NCI-H2029 (cell line): ENCODE measurements at regions not wholly inside any gene's neighbourhood (a gene's known extent, or its start where the extent isn't known, plus 50 kb on each side); places are given as distances from the start of the nearest gene placed in this dataset.
A peak's percentile ranks its signal among the peaks of the same experiment; 100 is the strongest.
"Not testable (repeated sequence)": the region's sequence is repeated elsewhere in the genome, so short reads cannot be mapped to it uniquely, and the experiment has no call there.

Experiments used
- DNase-seq: peaks from one replicate; lab custom pipeline; 2025; lab: John Stamatoyannopoulos, UW

DNA sequence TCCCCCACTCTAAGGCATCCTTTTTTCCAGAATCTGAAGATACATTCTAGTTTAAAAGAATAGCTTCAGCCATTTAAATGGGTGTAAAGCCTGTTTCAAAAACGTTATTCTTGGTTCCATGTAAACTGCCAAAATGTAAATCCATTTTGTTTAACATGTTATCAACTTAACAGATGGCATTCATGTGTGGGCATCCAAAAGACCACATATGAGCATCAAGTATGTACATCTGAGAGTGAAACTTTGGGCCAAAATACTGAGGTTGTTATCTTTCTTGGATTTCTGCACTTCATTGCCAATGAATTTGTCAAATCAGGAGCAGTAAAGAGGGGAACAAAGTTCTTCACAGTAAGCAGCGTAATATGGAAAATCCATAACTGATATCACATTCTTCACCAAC, 395.4 kb downstream of the ZNF804A start:
- DNase-seq: no peak

DNA sequence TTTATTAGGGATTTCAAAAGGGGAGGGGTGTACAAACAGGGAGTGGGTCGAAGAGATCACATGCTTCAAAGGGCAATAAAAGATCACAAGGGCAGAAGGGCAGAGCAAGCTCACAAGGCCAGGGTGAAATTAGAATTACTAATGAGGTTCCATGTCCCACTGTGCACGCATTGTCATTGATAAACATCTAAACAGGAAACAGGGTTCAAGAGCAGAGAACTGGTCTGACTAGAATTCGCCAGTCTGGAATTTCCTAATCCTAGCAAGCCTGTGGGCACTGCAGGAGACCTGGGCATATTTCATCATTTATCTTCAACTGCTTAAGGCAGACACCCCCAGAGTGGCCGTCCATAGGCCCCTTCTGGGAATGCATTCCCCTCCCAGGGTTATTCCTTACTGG, 408.2 kb downstream of the ZNF804A start:
- DNase-seq: no peak

DNA sequence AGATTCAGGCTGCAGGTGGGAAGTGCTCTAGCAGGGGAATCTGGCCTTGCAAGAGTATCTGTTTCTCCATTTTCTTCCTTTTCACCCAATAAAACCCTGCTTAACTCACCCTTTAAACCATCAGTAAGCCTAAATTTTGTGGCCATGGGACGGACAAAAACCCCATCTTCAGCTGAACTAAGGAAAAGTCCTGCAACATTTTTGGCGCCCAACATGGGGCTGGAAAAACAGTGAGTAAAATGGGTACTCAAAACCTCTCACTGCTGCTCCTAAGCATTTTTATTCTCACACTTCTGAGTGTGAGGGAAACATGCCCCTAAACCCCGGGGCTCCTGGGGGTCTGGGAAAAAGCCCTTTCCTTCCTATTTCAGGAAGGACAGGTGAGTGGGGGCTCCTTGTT, 414.3 kb downstream of the ZNF804A start:
- DNase-seq: no peak

DNA sequence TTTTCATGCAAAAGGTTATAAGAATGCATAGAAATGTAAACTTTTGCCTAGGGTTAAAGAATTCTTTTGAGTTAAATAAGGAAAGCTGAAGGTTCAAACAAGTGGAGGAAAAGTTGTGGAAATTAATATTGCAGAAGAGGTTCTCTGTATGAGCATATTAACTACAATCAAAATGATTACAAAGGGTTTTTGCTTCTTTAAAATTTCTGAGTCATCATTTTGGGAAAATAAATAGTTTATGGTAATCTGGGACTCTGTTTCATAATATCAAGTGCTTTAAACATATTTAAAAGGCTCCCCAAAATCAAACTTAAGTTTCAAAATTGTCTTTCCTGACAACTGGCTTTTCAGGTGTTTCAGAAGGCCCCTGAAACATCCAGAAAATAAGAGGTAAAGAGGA, 415.7 kb downstream of the ZNF804A start:
- DNase-seq: no peak

DNA sequence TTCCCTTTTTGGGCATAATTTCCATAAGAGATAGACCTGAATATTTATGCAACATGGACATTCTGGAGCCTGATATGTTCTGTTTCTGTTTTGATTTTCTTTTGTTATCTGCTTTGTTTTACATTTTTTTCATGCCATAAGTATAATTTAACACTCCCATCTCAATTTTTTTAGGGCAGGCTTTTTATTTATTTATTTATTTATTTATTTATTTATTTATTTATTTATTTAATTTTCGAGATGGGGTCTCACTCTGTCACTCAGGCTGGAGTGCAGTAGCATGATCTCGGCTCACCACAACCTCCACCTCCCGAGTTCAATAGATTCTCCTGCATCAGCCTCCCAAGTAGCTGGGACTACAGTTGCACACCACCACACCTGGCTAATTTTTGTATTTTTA, 427.6 kb downstream of the ZNF804A start:
- DNase-seq: not testable (repeated sequence)

DNA sequence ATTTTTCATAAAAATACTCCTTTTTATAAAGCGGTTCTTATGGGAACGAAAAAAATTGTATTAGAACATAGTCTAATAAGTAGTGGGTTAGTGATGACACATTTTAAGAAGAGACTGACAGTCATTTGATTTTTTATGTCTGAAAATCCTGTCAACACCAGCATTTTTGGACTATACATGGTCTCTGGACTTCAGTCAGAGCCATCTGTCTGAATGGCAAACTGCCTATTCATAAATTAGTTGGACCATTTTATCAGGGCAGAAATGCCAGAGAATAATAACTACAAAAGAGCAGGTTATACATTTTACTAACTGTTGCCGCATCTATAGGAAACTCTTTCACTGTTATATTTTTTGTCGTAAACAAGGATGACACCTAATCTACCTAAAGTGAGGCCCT, 437.6 kb downstream of the ZNF804A start:
- no peak for DNase-seq

DNA sequence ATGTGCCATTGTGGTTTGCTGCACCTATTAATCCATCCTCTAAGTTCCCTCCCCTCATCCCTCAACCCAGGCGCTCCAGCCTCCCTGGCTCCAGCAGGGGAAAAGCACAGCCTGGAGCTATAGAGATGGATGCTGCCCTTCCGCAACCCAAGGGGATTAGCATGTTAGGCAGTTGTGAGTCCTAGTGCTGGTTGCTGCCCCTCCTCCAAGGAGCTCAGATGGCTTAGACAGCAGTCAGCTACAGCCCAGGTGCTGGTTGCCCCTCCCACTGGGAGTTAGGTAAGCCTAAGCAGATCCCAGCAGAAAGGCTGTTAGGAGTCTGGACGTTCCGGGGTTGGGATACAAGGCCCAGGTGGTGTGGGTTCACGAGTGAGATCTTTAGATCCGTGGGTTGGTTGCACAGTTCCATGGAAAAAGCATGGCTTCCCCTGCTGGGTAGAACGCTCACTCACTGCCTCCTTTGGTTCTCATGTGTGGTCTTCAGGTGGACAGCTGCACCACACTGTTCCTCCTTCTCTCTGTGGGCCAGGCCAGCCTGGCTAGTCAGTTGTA, 446.1 kb downstream of the ZNF804A start:
- no peak for DNase-seq

DNA sequence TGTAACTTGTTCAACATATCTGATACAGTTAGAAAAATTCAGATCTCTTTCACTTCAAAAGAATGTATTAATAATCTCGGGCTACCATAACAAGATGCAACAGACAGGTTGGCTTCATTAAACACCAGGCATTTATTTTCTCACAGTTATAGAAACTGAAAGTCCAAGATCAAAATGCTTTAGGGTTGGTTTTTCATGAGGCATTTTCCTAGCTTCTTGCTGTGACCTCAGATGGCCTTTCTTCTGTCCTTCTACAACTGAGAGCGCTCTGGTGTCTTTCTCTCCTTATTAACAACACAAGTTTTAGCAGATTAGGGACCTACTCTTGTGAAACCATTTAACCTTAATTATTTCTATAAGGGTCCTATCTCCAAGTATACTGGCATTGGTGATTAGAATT, 452.5 kb downstream of the ZNF804A start:
- DNase-seq: no peak

DNA sequence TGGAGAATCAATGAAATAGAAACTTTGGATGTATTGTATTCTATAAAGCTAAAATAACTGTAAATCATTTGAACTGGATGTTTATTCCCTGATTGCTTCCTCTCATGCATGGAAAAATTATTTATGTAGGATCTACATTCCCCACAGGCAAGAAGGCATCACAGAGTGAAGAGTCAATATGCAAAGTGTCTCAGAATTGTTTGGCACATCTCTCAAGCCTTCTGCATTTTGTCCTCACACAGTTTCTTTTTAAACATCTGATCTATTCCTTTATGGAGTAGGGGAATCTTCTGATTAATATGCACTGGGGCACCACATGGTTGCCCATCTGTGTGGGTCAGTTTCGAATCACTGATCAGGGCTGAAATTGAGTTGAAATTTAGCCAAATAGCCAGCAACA, 465.4 kb downstream of the ZNF804A start:
- no peak for DNase-seq

DNA sequence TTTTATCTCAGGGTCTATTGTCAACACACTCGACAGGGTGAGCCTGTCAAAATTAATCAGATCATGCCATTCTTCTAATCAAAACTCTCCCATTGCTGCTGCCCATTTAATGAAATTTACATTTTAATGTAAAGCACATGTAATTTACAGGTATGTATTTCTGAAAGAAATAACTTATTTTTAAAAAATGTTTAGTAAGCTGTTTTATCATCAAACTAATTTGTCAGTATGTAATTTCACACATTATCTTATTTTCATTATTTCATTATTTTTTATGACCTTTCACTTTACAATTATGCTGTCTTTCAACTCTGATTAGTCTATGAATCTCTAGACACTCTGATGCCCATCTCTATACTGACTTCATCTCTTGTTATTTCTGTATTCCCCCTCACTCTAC, 467.8 kb downstream of the ZNF804A start:
- DNase-seq: no peak

DNA sequence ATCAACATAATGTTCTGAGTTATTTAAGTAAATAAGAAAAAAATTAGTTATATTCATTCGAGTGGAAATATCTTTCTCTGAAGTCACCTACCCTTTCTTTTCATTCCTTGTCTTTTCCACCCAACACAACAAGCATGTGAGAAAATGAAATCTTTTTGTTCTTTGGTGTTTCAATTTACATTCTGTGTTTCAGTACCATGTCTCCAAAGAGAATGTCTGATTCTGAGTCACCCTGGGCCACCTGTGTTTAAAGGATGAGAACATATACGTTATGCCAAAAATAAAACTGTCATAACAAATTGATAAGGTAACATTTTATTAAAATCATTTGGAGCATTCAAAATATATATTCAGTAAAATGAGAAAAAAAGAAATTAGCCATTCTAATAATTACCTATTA, 470.8 kb downstream of the ZNF804A start:
- DNase-seq: no peak

DNA sequence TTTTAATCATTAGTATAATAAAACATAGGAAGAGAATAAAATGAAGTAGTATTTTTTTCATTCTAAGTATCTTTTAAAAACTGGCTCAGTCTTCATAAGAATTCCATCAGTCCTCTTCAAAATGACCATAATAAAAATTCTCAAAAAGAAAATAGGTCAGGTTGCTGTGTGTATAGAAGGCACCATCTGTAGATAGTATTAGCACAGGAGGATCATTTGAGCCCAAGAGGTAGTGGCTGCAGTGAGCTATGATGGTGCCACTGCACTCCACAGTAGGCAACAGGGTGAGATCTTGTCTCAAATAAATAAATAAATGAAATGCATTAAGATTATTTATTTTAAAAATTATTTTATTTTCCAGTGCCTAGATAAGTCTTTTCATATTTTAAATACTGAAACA, 475.8 kb downstream of the ZNF804A start:
- no peak for DNase-seq

DNA sequence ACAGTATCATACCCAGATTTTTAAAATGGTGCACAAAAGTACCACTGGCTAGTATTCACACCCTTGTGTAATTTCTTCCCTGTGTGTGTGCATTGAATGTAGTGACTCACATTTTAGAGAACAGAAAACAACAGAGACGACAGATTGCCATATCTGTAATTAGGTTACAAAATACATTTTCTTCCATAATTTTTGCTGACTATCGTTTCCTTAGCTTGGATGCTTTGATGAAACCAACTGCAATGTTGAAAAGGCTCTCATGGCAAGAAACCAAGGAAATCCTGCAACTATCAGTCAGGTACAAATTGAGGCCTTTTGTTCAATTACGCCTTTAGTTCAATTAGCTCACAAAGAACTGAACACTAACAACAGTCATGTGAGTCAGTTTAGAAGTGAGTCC, 484.4 kb downstream of the ZNF804A start:
- DNase-seq: no peak

DNA sequence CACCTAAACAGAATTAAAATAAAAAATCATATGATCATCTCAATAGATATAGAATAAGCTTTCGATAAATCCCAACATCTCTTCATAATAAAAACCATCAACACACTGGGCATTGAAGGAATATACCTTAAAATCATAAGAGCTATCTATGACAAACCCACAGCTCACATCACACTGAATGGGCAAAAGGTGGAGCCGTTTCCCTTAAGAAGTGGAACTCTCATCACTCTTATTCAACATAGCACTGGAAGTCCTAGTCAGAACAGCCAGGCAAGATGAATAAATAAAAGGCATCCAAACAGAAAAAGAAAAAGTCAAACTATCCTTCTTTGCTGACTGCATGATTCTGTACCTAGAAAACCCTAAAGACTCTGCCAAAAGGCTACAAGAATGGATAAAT, 510.3 kb downstream of the ZNF804A start:
- DNase-seq: no peak

DNA sequence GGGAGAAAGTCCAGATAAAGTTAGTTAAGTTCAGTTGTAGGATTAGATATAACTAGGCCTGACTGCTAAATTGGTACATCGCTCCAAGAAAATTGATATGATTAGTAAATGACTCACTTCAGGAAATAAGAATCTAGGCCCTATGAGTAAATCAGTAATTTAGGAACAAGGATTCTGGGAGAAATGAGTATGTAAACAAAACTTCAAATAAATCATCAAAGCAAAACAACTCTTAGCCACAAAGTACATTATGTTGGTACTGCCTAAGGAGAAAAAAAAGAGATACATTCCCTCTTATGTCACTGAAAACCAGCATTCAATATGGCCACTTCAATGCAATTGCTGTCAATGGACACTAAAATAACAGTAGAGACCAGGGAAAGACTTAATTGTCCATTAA, 529.1 kb downstream of the ZNF804A start:
- no peak for DNase-seq

DNA sequence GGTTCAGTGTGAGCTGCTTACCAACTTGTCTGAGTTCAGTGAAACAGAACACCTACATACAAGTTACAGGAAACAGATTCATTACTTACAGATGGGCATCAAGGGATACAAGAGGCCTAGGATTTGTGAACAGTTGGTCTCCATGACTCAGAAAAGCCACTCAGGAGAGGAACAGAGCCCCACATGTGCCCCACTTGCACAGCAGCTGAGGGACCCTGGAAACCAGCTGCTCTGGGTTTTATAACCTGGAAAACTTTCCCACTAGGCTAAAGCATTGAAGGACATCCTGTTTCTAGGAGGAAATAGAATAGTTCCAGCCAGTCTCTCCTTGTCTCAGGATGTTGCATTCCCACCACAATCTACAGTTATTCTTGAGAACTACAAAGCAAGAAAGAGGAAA, 530.0 kb downstream of the ZNF804A start:
- no peak for DNase-seq

DNA sequence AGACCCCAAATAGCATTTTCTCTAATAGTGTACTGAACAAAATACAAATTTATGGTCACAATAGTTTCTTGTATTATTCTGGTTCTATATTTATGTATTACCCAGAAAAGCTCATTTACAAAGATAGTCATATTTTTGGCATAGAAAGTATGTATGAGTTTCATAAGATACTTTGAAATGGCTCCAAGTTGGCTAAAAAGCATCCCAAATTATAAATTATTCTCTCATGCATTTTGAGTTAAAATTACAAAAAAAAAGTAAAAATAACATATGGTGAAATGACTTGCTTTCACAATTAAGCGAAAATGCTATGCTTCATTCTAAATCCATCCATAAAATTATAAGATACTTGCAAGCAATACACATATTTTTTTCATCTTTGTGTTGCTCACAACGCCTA, 530.7 kb downstream of the ZNF804A start:
- DNase-seq: no peak

DNA sequence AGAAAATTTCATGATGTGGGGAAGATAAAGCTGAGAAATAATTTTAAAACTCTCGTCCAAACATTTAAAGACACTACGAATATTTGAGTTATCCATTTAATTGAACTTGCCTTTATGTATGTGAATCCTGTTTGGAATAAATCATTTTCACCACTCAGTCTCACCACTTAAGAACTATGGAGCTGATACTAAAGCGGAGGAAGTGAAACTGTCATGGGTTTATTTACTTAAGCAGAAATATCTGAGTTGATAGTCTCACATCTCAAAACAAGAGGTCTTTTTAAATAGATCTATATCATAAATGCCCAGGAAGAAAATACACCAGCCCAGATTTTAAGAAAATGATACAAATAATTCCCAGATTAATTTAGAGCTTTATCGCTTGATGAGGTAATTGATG, 532.4 kb downstream of the ZNF804A start:
- DNase-seq: no peak

DNA sequence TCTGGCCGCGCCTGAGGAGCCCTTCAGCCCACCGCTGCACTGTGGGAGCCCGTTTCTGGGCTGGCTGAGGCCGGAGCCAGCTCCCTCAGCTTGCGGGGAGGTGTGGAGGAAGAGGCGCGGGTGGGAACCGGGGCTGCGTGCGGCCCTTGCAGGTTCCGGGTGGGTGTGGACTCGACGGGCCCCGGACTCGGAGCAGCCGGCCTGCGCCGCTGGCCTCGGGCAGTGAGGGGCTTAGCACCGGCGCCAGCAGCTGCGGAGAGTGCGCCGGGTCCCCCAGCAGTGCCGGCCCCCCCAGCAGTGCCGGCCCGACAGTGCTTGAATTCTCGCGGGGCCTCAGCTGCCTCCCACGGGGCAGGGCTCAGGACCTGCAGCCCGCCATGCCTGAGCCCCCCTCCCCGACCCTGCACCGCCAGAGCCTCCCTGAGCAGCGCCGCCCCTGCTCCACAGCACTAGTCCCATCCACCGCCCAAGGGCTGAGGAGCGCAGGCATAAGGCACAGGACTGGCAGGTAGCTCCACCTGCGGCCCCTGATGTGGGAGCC, 534.2 kb downstream of the ZNF804A start:
- no peak for DNase-seq

DNA sequence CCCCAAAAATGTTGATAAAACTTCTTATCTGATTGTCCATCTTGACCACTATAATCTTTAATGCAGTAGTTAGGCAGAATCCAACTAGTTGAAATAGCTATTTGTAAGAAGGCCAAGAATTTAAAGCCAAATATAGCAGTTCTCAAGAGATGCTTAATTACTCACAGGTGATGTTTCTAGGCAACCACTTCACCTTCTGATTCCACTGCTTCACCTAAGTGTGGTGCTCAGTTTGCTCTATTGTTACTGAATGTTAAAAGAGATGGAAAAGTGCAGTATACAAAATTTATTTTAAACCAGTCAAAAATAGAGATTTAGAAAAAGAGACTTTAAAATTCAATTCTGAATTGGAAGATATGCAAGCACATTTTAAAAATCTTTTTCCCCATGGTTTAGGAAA, 539.4 kb downstream of the ZNF804A start:
- no peak for DNase-seq

DNA sequence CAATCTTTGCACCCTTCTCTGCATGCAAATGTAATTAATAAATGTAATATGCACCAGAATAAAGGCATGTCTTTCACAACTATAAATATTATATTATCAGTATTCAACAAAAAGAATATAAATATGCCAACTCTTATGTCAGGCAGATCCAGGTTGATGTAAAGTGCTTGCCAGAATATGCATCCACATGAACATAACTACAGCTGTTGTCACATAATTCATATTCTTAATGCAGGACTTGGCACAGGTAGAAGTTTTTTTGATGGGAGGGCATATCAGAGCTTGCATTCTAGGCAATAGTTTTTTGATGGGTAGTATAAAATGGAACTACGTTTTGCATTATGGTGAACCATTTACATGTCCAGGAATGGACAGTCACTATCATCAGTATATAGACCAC, 544.3 kb downstream of the ZNF804A start:
- DNase-seq: no peak

DNA sequence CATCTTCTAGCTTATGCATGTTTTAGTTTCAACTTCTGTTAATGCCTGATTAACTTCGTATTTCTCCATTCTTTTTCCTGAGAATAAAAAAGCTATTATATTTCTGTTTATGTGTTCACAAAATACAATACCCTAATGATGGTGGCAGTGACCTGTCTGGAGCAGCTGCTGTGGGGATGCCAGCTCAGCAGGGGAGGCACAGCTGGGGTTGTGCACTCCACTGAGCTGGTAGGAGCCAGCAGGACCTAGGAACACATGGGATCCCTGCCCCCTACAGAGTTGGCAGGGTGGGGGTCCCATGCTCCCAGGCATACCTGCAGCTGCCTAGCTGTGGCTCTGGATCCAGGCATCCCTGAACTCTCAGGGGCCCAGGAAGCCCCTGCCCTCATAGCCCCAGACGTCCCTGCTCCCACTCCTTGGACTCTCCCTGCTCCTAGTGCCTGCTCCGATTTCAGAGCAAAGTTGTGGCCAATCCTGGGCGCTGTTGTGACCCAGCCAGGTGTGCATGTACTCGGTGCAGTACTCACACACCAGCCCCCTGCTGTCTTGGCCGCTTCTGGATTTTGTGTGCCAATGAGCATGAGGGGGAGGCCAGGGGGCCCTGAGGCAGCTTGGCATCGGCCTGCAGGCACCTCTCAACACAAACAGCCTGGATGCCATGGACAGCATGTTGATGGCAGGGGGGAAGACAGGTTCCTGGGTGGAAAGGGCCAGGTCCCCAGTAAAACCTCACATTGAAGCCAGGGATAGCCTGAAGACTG, 546.0 kb downstream of the ZNF804A start:
- no peak for DNase-seq

DNA sequence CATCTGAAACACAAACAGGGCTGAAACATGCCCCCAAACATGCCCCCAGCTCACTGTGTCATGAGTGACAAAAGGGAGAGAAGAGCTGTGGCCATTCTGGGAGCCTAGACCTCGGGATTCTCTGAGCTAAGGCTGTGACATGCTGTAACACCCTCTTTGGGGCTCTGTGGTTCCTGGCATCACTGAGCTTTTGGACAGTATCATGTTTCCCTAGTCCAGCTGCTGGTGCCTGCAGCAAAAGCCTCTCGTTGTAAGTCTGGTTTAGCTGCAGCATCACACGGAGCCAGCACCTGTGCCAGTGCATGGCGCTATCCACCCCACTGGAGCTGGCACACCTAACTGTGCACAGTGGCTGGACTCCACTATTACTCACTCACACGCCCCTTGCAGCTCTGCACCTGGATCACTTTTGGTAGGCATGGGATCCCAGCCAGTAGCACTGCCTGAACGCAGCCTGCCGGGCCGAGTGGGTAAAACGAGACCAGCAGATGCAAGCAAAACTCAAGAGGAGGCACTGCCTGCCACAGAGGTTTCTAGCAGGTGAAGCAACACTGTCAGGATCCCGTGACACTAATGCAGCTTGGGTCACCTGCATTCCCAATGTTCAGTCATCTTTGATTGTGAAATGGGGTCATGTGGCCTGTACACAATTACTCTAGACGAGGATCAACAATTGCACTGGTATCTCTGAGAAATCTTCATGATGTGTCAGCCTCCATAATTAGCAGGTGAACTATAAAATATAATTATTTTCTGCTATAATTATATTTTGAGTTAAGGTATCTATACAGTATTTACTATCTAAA, 547.2 kb downstream of the ZNF804A start:
- DNase-seq: peak; percentile 69
